Retina (tissue), 1 donor: ENCODE measurements at regions not wholly inside any gene's neighbourhood (a gene's known extent, or its start where the extent isn't known, plus 50 kb on each side); places are given as distances from the start of the nearest gene placed in this dataset.

Source experiments
- DNase-seq: peaks from one replicate; pipeline ENCODE4 v3.0.0-alpha.2; 2016

DNA sequence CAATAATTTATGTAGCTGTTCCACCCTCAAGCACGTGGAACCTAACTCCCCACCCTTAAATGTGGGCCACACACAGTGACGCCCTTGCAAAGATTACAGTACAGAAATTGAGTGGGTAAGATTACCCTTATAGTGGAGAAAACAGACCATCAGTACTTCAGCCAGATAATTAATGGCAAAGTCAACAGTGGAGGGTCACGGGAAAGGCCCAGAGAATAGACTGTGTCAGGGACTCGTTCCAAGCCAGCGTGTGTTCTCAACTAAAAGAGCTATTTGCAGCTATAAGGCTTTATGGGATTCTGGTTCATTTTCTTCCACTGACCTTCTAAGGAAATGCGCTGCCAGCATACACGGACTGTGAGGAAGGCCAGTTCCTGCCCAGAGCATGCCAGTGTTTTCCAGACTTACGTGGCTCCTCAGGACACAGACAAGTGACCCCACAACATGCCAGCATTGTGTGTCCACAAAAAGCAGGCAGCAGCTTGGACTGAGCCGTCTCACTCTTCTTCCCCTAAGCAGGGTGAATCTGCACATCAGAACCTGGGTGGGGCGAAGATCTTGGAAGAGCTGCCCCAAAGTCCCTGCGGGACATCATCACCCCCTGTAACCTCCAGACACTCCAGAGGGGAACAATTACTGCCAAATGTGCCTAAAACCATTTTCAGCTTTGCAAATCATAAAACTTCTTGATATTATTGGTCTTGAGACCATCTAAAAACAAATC, 428.5 kb downstream of the OCA2 start:
- no peak for DNase-seq

- no peak for DNase-seq
Observed at GRCh38 chr15:27669641-27670040, 429.5 kb downstream of the OCA2 start.

DNA sequence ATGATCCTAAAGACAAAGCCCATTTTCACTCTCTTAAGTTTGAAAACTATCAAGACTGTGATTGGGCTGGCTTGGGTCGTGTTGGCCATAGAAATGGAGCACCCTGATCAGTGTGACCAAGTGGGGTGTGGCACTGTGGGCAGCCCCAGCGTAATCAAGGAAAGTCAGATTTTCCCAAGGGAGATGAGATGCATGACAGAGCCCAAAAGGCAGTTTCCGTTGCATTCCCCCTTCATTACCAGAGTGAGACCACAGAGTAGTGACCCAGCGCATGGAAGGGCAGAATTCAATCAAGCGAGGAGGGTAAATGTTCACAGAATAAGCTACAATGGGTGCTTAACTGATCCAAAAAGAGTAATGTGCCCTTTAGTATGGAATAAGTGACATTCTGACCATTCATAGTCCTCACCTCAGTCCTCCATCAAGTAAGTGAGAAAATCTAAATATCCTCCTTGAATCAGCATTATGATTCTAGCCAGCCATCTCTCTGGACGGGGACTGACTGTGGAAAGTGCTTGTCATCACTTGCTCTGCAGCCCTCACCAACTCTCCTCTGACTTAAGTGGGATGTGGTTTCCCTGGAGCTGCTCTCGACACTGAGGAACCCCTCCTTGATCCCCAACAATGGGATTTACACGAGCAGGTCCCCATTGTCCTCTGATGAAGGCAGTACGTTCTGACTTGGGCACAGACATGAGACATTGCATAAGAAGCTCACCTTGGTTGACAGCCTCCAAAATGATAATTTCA, 430.5 kb downstream of the OCA2 start:
- no peak for DNase-seq

DNA sequence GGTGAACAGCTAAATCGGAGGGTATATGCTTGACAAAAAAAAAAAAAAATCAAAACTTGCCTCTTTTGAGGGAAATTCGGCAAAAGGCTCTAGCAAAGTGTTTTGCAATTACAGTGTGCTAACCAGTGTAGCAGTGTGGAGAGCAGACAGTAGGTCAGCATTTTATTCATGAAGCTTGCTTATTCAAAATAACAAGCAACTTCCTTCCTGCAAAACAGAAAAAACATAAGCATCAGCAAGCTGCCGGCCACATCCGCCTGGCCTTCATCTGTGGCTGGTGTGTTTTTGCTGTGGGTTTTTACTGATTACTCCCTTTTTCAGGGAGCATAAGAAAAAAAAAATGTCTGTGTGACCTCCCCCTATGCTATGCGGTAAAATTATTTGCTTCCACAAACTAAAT, 434.1 kb downstream of the OCA2 start:
- no peak for DNase-seq

DNA sequence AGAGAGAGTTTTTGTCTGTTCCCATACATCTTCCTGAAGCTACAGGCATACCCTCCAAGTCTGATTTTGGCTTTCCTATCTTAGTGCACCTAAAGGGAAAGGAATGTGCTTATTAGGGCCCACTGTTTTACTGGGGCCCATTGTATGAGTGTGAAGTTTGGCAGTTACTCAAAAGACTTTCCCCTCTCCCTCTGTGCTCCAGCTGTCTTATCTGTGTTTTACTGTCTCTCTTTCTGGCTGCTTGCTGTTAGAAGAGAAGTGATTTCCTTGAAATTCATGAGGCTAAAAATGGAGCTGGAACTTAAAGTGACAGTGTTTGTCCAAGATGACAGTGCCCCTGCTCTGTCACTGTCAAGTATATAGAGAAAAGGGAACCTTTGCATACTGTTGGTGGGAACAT, 436.2 kb downstream of the OCA2 start:
- no peak for DNase-seq

DNA sequence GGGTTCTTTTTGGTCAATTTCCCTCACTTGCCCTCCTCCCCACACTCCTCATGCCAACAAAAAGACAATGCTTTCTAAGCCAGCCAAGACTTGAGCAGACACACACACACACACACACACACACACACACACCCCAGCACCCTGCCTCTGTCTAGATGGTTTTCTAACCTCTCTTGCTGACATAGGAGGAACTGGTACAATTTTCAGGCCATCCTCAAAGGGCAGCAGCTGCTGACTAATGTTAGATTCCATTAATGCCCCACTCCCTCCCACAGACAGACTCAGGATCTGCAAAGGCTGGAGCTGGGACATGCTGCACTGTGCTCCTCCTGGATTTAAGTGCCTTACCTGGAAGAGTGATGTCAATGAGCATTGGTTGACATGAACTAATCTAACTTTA, 438.4 kb downstream of the OCA2 start:
- DNase-seq: no peak

- DNase-seq: no peak
Observed at GRCh38 chr15:27656296-27656987, 442.7 kb downstream of the OCA2 start.

GRCh38 chr15:27655056-27655455, 444.1 kb downstream of the OCA2 start:
- DNase-seq: no peak

DNA sequence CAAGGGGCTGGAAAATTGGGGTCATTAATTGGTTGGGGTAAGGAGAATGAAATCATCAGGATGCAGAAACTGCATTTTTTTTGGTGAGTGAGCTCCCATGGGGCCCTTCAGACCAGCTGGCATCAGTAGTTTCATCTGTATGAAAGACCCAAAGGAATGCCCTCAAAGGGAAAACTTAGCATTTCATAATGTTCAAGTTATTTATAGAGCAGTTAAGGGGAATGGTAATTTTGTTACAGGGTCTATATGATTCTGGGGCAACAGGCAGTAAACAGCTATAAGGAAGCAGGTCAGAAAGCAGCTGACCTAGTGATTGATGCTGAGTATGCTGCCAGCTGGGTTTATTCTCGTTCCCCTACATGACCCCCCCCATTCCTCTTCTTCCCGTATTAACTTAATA, 448.9 kb downstream of the OCA2 start:
- DNase-seq: no peak

DNA sequence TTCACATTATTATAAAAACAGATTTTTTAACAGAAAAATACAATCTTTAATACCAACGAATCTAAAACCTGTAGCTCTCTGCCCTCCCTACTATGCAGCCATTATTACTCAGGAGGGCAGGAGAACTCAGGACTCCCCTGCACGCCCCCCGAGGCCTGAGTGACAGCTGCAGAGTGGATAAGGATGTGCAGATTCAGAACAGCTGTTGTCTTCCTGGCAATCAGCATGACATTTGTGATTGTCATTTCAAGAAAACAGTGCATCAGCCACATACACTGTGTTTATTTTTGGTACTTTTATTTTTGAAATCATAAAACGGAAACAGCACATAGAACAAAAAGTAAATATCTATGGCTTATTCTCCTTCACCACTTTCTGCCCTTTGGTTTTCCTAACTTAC, 450.8 kb downstream of the OCA2 start:
- no peak for DNase-seq

DNA sequence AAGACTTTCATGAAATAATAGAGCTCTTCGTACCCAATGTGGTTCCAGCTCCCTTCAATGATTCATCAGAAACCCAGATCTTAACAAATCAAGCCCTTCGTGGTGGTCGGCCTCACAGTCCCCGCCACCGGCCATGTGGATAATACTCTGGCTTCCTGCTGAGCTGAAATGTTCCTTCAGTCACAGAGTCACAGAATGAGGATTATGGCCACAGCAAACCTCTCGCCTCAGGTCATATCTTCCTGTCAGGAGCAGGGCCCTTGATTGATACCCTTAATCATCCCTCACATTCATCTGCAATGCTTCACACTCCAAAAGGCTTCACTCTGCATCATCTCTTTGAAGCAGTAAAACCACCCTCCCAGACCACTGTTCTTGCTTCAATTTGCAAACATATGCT, 452.6 kb downstream of the OCA2 start:
- DNase-seq: peak; percentile 43

- no peak for DNase-seq
Observed at GRCh38 chr15:27645672-27646071, 453.4 kb downstream of the OCA2 start.

GRCh38 chr15:27642981-27643380, 456.1 kb downstream of the OCA2 start:
- DNase-seq: no peak

- no peak for DNase-seq
Observed at GRCh38 chr15:27639595-27639994, 459.5 kb downstream of the OCA2 start.

DNA sequence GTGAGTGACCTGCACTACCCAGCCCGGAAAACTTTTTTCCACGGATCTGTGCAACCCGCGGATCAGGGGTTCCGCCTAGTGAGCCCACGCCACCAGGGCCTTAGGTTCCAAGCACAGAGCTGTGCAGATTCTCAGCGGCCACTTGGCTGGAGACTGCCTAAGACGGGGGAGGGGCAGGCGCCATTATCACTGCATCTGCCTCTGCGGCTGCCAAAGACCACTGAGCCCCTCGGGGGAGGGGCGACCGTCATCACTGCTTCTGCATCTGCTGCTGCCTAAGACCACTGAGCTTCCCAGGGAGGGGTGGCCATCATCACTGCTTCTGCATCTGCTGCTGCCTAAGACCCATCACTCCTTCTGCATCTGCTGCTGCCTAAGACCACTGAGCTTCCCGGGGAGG, 460.2 kb downstream of the OCA2 start:
- no peak for DNase-seq

- DNase-seq: no peak
Observed at GRCh38 chr15:27635916-27636315, 463.2 kb downstream of the OCA2 start.

DNA sequence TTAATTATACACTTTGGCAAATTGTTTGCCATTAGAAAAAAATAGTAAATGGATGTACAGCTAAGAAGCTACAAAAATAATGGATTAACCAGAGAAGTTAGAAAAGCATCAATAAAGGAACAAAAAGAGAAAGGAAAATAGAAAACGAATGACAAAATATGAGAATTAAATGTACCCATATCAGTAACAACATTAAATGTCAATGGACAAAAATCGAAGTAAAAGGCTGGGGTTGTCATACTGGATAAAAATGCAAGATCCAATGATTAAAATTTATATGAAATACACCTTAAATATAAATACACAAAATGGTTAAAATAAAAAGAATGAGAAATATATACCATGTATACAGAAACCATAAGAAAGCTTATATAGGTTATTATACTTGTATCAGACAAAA, 470.6 kb downstream of the OCA2 start:
- DNase-seq: no peak

- no peak for DNase-seq
Observed at GRCh38 chr15:27627623-27628022, 471.5 kb downstream of the OCA2 start.

GRCh38 chr15:27623560-27624305, 475.4 kb downstream of the OCA2 start:
- no peak for DNase-seq

DNA sequence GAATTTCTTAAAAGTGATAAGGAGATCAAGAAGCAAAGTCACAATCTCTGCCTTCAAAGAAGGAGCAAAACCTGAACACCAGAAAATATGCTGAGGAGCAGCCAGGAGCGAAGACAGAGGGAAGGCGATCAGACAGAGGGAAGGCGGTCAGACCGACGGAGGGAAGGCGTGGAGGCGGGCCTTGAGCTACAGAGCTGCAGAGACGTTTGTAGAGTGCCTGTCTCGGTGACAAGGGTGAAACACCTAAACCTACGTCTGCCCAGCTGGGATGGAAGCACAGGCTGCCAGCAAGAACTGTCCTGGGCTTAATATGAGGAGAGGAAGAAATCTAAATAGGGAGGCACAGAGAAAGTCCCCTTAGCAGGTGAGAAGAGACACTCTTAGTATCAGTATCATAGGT, 476.0 kb downstream of the OCA2 start:
- DNase-seq: no peak

DNA sequence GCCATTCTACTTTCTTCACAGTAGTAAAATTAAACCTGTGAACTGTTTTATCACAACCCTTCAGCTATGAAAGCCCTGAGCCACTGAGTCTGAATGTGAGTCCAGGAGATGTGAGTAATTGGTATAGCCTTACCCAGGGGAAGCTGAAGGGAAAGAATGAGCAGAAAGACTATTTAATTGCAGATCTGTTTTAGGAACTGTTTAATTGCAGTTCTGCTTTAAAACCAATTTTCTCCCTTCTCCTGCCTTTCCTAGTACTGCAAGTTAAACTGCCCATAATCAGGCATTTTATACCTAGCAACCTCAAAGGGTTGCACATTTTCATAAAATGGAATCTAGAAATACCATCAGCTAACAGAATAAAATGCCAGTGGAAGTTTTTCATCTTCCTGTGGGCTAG, 476.7 kb downstream of the OCA2 start:
- DNase-seq: no peak

GRCh38 chr15:27619204-27619603, 479.9 kb downstream of the OCA2 start:
- DNase-seq: no peak

- no peak for DNase-seq
Observed at GRCh38 chr15:27617013-27617412, 482.1 kb downstream of the OCA2 start.
